Astrocyte (in vitro differentiated cells and primary cell): ENCODE measurements at regions not wholly inside any gene's neighbourhood (a gene's known extent, or its start where the extent isn't known, plus 50 kb on each side); places are given as distances from the start of the nearest gene placed in this dataset.

Experiments used
- DNase-seq: peaks from one replicate; pipeline ENCODE4 v3.0.0-alpha.2; 2010; ENCODE audit warnings: low read depth
- FAIRE-seq: peaks from 2 replicates; lab custom pipeline; 2011; peaks lifted over from hg19 to GRCh38; lab: Jason Lieb, UNC
- H2AFZ ChIP-seq: 2 replicates; pipeline ENCODE4 v1.6.0; 2012; ENCODE audit warnings: low read depth, low read length, inconsistent platforms
- H3K27ac ChIP-seq: 2 replicates; pipeline ENCODE4 v1.5.1; 2011; ENCODE audit warnings: low read depth, low read length, inconsistent platforms
- H3K27me3 ChIP-seq: 2 replicates; pipeline ENCODE4 v1.6.0; 2011; ENCODE audit warnings: low read length, inconsistent platforms; ENCODE audit not compliant: insufficient read depth
- H3K36me3 ChIP-seq: 2 replicates; pipeline ENCODE4 v1.5.1; 2011; ENCODE audit warnings: low read length, inconsistent platforms; ENCODE audit not compliant: insufficient read depth
- H3K4me1 ChIP-seq: 2 replicates; pipeline ENCODE4 v1.5.1; 2011; ENCODE audit warnings: low read length, inconsistent platforms; ENCODE audit not compliant: insufficient read depth
- H3K4me2 ChIP-seq: 2 replicates; pipeline ENCODE4 v1.6.0; 2012; ENCODE audit warnings: low read length, inconsistent platforms
- H3K4me3 ChIP-seq: 2 replicates; pipeline ENCODE4 v1.5.1; 2011; ENCODE audit warnings: low read depth, mild to moderate bottlenecking, low read length, inconsistent platforms; ENCODE audit not compliant: insufficient read depth
- H3K79me2 ChIP-seq: 2 replicates; pipeline ENCODE4 v1.6.0; 2012; ENCODE audit warnings: mild to moderate bottlenecking, low read length, inconsistent platforms; ENCODE audit not compliant: insufficient read depth
- H3K9ac ChIP-seq: 2 replicates; pipeline ENCODE4 v1.6.0; 2012; ENCODE audit warnings: mild to moderate bottlenecking, low read length, inconsistent platforms
- H3K9me3 ChIP-seq: 2 replicates; pipeline ENCODE4 v1.5.1; 2012; ENCODE audit warnings: low read depth, mild to moderate bottlenecking, low read length, inconsistent platforms; ENCODE audit not compliant: insufficient read depth
- H4K20me1 ChIP-seq: 2 replicates; pipeline ENCODE4 v1.6.0; 2012; ENCODE audit warnings: low read length, inconsistent platforms; ENCODE audit not compliant: insufficient read depth
- H3K27ac Mint-ChIP-seq: one replicate; pipeline ENCODE4 v1.8.0; 2021; ENCODE audit warnings: mild to moderate bottlenecking, mixed read lengths; ENCODE audit not compliant: unreplicated experiment
- H3K27me3 Mint-ChIP-seq: one replicate; pipeline ENCODE4 v1.8.0; 2021; ENCODE audit warnings: low read depth, mixed read lengths; ENCODE audit not compliant: unreplicated experiment
- H3K36me3 Mint-ChIP-seq: one replicate; pipeline ENCODE4 v1.8.0; 2021; ENCODE audit warnings: low read depth, mixed read lengths; ENCODE audit not compliant: unreplicated experiment
- H3K4me1 Mint-ChIP-seq: one replicate; pipeline ENCODE4 v1.8.0; 2021; ENCODE audit warnings: low read depth, mixed read lengths; ENCODE audit not compliant: unreplicated experiment
- H3K4me3 Mint-ChIP-seq: one replicate; pipeline ENCODE4 v1.8.0; 2021; ENCODE audit warnings: mild to moderate bottlenecking, moderate library complexity, mixed read lengths; ENCODE audit not compliant: unreplicated experiment
- H3K9me3 Mint-ChIP-seq: one replicate; pipeline ENCODE4 v1.8.0; 2021; ENCODE audit warnings: mild to moderate bottlenecking, mixed read lengths; ENCODE audit not compliant: unreplicated experiment
- CTCF ChIP-seq: IDR thresholded peaks from 2 replicates; pipeline ENCODE4 v1.5.1; 2011; ENCODE audit warnings: low read depth, mild to moderate bottlenecking, inconsistent platforms, low read length, moderate library complexity; ENCODE audit not compliant: insufficient read depth
- EZH2 ChIP-seq: IDR thresholded peaks from 2 replicates; pipeline ENCODE4 v1.6.1; 2012; ENCODE audit warnings: mild to moderate bottlenecking, low read length, inconsistent platforms; ENCODE audit not compliant: insufficient read depth

GRCh38 chr2:13504808-13505207 lies 788.1 kb downstream of the TRIB2 start:
- no peaks in the 10 kb centered on the region for H3K36me3 Mint-ChIP-seq
- no peak overlapping the region for H3K27ac Mint-ChIP-seq
- no peaks in the 10 kb centered on the region for H3K27me3 ChIP-seq
- FAIRE-seq (no peak), DNase-seq (no peak)
- no peak overlapping the region for H3K27ac ChIP-seq
- no peaks in the 10 kb centered on the region for H4K20me1 ChIP-seq
- no peak overlapping the region for H3K4me2 ChIP-seq
- no peak overlapping the region for H2AFZ ChIP-seq
- no peaks in the 10 kb centered on the region for H3K36me3 ChIP-seq
- no peaks in the 10 kb centered on the region for H3K9me3 ChIP-seq
- H3K27me3 Mint-ChIP-seq: no peaks in the 10 kb centered on the region
- TF ChIP-seq EZH2: no peak
- no peak for TF ChIP-seq CTCF
- no peaks in the 10 kb centered on the region for H3K4me1 ChIP-seq
- no peaks in the 10 kb centered on the region for H3K9me3 Mint-ChIP-seq
- no peak overlapping the region for H3K4me3 Mint-ChIP-seq
- H3K4me1 Mint-ChIP-seq: no peaks in the 10 kb centered on the region
- no peaks in the 10 kb centered on the region for H3K79me2 ChIP-seq
- no peak overlapping the region for H3K9ac ChIP-seq
- H3K4me3 ChIP-seq: no peak overlapping the region

- no peak overlapping the region for H3K9ac ChIP-seq
- no peak overlapping the region for H3K27ac Mint-ChIP-seq
- no peak overlapping the region for H3K4me2 ChIP-seq
- DNase-seq (no peak), FAIRE-seq (no peak)
- H3K36me3 Mint-ChIP-seq: no peaks in the 10 kb centered on the region
- H3K27me3 ChIP-seq: no peaks in the 10 kb centered on the region
- H3K9me3 ChIP-seq: no peaks in the 10 kb centered on the region
- no peak overlapping the region for H2AFZ ChIP-seq
- H3K9me3 Mint-ChIP-seq: no peaks in the 10 kb centered on the region
- no peaks in the 10 kb centered on the region for H3K4me1 ChIP-seq
- no peak overlapping the region for H3K4me3 ChIP-seq
- TF ChIP-seq CTCF (no peak), EZH2 (no peak)
- no peaks in the 10 kb centered on the region for H3K79me2 ChIP-seq
- H3K36me3 ChIP-seq: no peaks in the 10 kb centered on the region
- no peak overlapping the region for H3K4me3 Mint-ChIP-seq
- H4K20me1 ChIP-seq: no peaks in the 10 kb centered on the region
- H3K27ac ChIP-seq: no peak overlapping the region
- no peaks in the 10 kb centered on the region for H3K4me1 Mint-ChIP-seq
- H3K27me3 Mint-ChIP-seq: no peaks in the 10 kb centered on the region
Observed at GRCh38 chr2:13508671-13509070, 791.9 kb downstream of the TRIB2 start.

GRCh38 chr2:13515254-13515653 lies 798.5 kb downstream of the TRIB2 start:
- Histone ChIP-seq H3K4me2 (no peak overlapping the region), H3K27ac (no peak overlapping the region), H3K9me3 (no peaks in the 10 kb centered on the region), H3K79me2 (no peaks in the 10 kb centered on the region), H4K20me1 (no peaks in the 10 kb centered on the region), H2AFZ (no peak overlapping the region), H3K27me3 (no peaks in the 10 kb centered on the region), H3K36me3 (no peaks in the 10 kb centered on the region), H3K4me1 (no peaks in the 10 kb centered on the region), H3K9ac (no peak overlapping the region), H3K4me3 (no peak overlapping the region)
- DNase-seq (no peak), FAIRE-seq (no peak)
- Mint-ChIP-seq H3K9me3 (no peaks in the 10 kb centered on the region), H3K27me3 (no peaks in the 10 kb centered on the region), H3K36me3 (no peaks in the 10 kb centered on the region), H3K27ac (no peak overlapping the region), H3K4me1 (no peaks in the 10 kb centered on the region), H3K4me3 (no peak overlapping the region)
- TF ChIP-seq EZH2 (no peak), CTCF (no peak)
